GM21381 (cell line): ENCODE measurements at regions not wholly inside any gene's neighbourhood (a gene's known extent, or its start where the extent isn't known, plus 50 kb on each side); places are given as distances from the start of the nearest gene placed in this dataset.

Experiments used
- ATAC-seq: cut with Tn5 transposase; IDR thresholded peaks from one replicate; pipeline ENCODE4 v1.9.1; 2021; ENCODE audit warnings: mild to moderate bottlenecking, moderate library complexity; ENCODE audit not compliant: unreplicated experiment

- ATAC-seq, result no peak
Observed at GRCh38 chr1:181383695-181384094, 99.6 kb upstream of the CACNA1E start.

- ATAC-seq, result no peak
Observed at GRCh38 chr1:181386340-181386739, 97.0 kb upstream of the CACNA1E start.

DNA sequence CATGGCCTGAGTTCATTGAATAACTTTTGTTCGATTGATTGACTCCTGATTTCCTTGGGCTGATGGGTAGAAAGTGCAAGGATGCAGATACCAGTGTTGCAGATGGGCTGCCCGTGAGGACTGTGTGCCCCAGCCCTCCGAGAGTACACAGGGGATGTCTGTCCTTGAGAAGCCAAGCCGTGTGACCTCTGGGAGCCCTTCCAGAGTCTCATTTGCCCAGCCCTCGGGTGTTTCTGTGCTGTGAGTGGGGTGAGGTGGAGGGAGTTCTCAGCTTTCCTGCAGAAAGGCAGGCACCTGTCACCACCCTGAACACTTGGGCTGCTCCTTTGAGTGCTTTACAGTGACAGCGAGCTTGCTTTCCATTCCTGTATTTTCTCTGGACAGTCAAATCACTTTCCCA lies 96.4 kb upstream of the CACNA1E start:
- ATAC-seq, result no peak

- ATAC-seq, result no peak
Observed at GRCh38 chr1:181387702-181388101, 95.6 kb upstream of the CACNA1E start.

- ATAC-seq, result no peak
Observed at GRCh38 chr1:181390410-181391077, 92.8 kb upstream of the CACNA1E start.

- ATAC-seq, result no peak
Observed at GRCh38 chr1:181391301-181391900, 91.9 kb upstream of the CACNA1E start.

GRCh38 chr1:181392133-181392532 lies 91.2 kb upstream of the CACNA1E start:
- ATAC-seq, result no peak

GRCh38 chr1:181392613-181393220 lies 90.6 kb upstream of the CACNA1E start:
- ATAC-seq, result no peak

DNA sequence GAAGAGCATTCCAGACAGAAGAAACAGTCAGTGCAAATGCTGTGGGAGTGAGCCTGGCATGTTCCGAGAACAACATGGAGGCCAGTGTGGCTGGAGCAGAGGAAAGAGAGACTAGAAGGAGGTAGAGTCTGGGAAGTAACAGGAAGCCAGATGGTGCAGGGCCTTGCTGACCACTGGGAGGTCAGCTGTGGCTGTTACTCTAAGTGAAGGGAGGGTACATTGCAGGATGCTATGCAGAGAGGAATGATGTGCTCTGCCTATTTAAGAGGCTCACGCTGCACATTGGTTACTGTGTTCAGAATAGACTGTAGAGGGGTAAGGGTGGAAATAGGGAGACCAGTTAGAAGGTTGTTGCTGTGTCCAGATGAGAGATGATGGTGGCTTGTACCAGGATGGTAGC lies 88.6 kb upstream of the CACNA1E start:
- no peak for ATAC-seq

- no peak for ATAC-seq
Observed at GRCh38 chr1:181396171-181396670, 87.1 kb upstream of the CACNA1E start.

GRCh38 chr1:181396811-181397210 lies 86.5 kb upstream of the CACNA1E start:
- ATAC-seq, result no peak

- ATAC-seq, result peak; percentile 63
Observed at GRCh38 chr1:181397845-181398244, 85.5 kb upstream of the CACNA1E start.

GRCh38 chr1:181398544-181398943 lies 84.8 kb upstream of the CACNA1E start:
- ATAC-seq, result peak; percentile 87

- ATAC-seq, result no peak
Observed at GRCh38 chr1:181405584-181405983, 77.7 kb upstream of the CACNA1E start.

GRCh38 chr1:181406989-181407388 lies 76.3 kb upstream of the CACNA1E start:
- ATAC-seq, result no peak

DNA sequence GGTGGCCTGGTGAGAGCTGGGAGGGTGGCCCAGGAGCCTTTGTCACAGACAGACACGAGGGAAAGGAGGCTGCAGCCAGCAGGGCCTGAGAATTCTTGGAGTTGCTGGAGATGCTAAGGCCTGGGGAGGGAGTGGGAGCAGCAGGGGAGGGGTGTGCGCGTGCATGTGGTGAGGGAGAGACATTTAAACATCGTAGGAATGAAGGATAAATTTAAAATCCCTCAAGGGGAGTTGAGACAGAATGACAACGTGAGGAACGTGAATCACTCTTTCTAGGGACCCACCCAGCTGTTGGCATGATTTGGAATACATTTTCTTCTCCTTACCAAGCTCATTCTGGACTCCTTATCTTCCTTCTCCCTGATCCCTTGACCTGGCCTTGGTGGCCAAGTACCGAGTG lies 73.3 kb upstream of the CACNA1E start:
- ATAC-seq, result no peak

GRCh38 chr1:181412746-181413145 lies 70.6 kb upstream of the CACNA1E start:
- ATAC-seq, result no peak

DNA sequence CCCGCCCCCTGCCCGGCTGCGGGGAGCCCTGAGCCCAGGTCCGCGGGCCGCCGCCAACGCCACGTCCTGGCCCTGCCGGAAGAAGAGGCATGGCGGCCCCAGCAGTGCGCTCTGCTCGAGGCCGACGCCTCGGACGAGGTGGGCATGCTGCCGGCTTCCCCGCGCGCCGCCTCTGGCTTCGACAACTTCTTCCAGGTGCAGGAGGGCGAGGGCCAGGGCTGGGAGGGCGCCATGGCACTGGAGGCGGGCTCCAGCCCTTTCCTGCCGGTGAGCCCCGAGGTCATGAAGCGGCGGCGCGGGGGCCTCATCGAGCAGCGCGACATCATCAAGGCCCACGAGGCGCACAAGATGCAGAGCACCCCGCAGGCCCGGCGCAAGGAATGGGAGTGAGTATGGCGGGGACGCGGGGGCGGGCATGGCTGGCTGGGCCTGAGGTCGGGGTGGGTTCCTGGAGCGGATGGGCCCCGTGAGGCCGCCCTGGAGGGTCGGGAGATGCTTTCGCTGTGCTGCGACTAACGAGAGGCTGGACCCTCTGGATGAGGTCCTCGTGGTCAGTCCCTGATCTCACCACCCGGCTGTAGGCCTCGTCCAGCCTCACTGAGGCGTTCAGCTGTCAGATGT lies 70.0 kb upstream of the CACNA1E start:
- no peak for ATAC-seq

DNA sequence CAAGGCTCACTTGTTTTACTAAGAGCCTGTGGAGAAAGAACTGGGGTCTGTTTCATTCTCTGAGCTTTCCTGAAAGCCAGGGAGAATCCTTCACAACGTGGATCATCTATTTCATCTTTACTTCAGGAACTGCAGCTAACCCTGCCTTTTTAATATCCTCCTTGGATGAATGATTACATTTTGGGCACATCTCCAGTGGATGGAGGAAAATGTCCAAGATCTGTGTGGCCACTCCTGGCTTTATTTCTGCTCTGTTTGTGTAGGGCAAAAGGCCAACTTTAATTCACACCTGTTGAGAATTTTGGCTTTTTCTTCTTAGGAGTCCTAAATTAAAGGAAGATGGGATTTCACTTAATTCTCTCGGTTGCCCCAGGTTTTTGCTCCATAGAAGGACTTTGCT lies 69.5 kb upstream of the CACNA1E start:
- no peak for ATAC-seq

DNA sequence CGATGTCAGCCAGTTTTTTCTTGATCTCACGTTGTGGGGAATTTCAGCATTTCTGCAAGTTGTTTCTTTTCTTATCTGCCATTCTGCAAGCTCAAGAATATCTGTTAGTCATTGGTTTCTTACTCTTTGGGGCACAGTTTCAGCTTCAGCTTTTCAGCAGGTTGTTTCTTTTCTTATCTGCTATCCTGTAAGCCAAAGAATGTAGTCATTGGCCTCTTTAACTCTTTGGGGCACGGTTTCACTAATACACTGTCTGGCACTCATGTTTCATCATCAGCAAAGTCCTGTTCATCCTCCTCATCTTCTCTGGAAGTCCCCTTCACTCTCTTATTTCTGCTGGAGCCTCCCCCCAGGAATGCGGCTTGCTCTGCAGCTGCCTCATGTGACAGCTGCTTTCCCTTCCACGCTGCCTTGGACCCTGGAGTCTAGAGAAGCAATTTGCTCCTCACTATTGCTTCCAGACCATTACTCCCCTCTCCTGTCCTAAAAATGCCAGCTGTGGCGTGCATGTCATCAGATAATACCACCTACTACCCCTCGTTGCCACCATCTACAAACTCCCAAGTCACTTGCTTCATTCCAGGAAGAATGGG lies 67.0 kb upstream of the CACNA1E start:
- no peak for ATAC-seq

- ATAC-seq, result no peak
Observed at GRCh38 chr1:181417915-181418314, 65.4 kb upstream of the CACNA1E start.
